ENCODE measurements at regions not wholly inside any gene's neighbourhood (a gene's known extent, or its start where the extent isn't known, plus 50 kb on each side); places are given as distances from the start of the nearest gene placed in this dataset.

DNA sequence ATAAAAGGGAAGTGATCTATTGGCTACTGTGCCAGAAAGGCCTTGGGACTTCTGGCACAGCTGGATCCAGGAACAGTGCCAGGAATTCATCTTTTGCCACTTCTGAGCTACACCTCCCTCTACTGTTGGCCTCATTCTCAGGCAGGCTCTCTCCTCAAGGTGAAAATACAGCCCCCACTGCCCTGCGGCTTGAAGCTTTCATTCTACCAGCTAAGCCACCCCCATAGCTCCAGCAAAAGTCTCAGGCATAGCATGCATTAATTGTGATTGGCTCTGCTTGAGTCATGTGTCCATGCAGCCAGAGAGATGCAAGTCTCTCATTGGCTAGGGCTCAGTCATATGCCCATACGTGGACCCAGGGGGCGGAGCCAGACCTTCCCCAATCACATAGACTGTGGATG, 142.4 kb downstream of the TPRA1 start:
- Mint-ChIP-seq H3K4me1 (ENCODE audit: low read depth, unreplicated experiment) (no peaks in the 10 kb centered on the region), H3K36me3 (ENCODE audit: insufficient read depth, unreplicated experiment) (no peaks in the 10 kb centered on the region), H3K27me3 (ENCODE audit: insufficient read depth, unreplicated experiment) (peaks cover 14% of the 10 kb centered on the region), H3K27ac (ENCODE audit: unreplicated experiment) (no peak overlapping the region), H3K9me3 (ENCODE audit: unreplicated experiment) (peaks cover 9% of the 10 kb centered on the region), H3K4me3 (ENCODE audit: unreplicated experiment) (no peak overlapping the region)
- no peak overlapping the region for H3K4me3 ChIP-seq (ENCODE audit: low read depth, low read length)
- no peaks in the 10 kb centered on the region for H3K9me3 ChIP-seq
- H3K36me3 ChIP-seq (ENCODE audit: control insufficient read depth, insufficient read depth, low read length), result no peaks in the 10 kb centered on the region
- CTCF ChIA-PET, result no interaction called here
- POLR2A ChIA-PET, result no interaction called here
- peak in 1 of 2 experiments; percentile 15 for DNase-seq
- intact Hi-C loops (cut with micrococcal nuclease; ENCODE audit: unreplicated experiment), result no loop called here
- TF ChIP-seq, protein P1, sequence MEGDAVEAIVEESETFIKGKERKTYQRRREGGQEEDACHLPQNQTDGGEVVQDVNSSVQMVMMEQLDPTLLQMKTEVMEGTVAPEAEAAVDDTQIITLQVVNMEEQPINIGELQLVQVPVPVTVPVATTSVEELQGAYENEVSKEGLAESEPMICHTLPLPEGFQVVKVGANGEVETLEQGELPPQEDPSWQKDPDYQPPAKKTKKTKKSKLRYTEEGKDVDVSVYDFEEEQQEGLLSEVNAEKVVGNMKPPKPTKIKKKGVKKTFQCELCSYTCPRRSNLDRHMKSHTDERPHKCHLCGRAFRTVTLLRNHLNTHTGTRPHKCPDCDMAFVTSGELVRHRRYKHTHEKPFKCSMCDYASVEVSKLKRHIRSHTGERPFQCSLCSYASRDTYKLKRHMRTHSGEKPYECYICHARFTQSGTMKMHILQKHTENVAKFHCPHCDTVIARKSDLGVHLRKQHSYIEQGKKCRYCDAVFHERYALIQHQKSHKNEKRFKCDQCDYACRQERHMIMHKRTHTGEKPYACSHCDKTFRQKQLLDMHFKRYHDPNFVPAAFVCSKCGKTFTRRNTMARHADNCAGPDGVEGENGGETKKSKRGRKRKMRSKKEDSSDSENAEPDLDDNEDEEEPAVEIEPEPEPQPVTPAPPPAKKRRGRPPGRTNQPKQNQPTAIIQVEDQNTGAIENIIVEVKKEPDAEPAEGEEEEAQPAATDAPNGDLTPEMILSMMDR (IDR thresholded peaks at IDR 0.05; ENCODE audit: insufficient read depth in 1 of 2, low read depth in 1 of 2, low read length in 1 of 2, severe bottlenecking in 1 of 2, unreplicated experiment in 1 of 2), result no peak
- H3K4me1 ChIP-seq, result no peaks in the 10 kb centered on the region
- BruUV-seq (replicated peaks), result no TSS peak
- no peaks in the 10 kb centered on the region; the same call in 1 of the 2 replicates for H3K27me3 ChIP-seq (replicated peaks; ENCODE audit: control insufficient read depth, insufficient read depth, low read length)

DNA sequence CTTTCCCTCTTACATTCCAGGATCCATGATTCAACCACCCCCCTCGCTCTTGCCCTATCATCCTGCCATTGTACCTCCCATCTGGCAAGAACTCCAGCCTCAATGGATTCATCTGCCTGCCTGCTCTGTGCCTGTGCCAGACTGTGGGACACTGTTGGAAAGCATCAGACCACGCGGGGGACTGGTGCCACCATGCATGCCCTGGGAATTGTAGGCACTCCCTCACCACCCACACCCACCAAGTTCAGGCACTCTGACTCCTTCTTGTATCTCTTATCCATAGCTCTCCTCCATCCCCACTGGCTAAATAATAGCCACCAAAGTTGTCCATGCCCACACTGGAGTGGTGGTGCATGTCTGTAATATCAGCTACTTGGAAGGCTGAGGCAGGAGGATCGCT, 143.8 kb downstream of the TPRA1 start:
- Histone ChIP-seq H3K4me3 (ENCODE audit: low read depth, low read length) (no peak overlapping the region), H3K4me1 (no peaks in the 10 kb centered on the region), H3K36me3 (ENCODE audit: control insufficient read depth, insufficient read depth, low read length) (no peaks in the 10 kb centered on the region), H3K27me3 (replicated peaks; ENCODE audit: control insufficient read depth, insufficient read depth, low read length) (no peaks in the 10 kb centered on the region; the same call in 1 of the 2 replicates), H3K9me3 (no peaks in the 10 kb centered on the region)
- TF ChIP-seq, protein P1 (IDR thresholded peaks at IDR 0.05; ENCODE audit: insufficient read depth in 1 of 2, low read depth in 1 of 2, low read length in 1 of 2, severe bottlenecking in 1 of 2, unreplicated experiment in 1 of 2), result no peak
- H3K4me1 Mint-ChIP-seq (ENCODE audit: low read depth, unreplicated experiment), result no peaks in the 10 kb centered on the region
- no peaks in the 10 kb centered on the region for H3K36me3 Mint-ChIP-seq (ENCODE audit: insufficient read depth, unreplicated experiment)
- CTCF ChIA-PET, result interaction anchor here (2.2 kb wide), 1 partner anchor 9 kb away, joined by 8 read pairs; no protein-coding TSS in a partner anchor
- intact Hi-C loops (cut with micrococcal nuclease; ENCODE audit: unreplicated experiment), result no loop called here
- H3K4me3 Mint-ChIP-seq (ENCODE audit: unreplicated experiment), result no peak overlapping the region
- H3K27me3 Mint-ChIP-seq (ENCODE audit: insufficient read depth, unreplicated experiment), result peaks cover 10% of the 10 kb centered on the region
- no peak overlapping the region for H3K27ac Mint-ChIP-seq (ENCODE audit: unreplicated experiment)
- peaks cover 9% of the 10 kb centered on the region for H3K9me3 Mint-ChIP-seq (ENCODE audit: unreplicated experiment)
- DNase-seq, result no peak
- BruUV-seq (replicated peaks), result no TSS peak
- POLR2A ChIA-PET, result no interaction called here

DNA sequence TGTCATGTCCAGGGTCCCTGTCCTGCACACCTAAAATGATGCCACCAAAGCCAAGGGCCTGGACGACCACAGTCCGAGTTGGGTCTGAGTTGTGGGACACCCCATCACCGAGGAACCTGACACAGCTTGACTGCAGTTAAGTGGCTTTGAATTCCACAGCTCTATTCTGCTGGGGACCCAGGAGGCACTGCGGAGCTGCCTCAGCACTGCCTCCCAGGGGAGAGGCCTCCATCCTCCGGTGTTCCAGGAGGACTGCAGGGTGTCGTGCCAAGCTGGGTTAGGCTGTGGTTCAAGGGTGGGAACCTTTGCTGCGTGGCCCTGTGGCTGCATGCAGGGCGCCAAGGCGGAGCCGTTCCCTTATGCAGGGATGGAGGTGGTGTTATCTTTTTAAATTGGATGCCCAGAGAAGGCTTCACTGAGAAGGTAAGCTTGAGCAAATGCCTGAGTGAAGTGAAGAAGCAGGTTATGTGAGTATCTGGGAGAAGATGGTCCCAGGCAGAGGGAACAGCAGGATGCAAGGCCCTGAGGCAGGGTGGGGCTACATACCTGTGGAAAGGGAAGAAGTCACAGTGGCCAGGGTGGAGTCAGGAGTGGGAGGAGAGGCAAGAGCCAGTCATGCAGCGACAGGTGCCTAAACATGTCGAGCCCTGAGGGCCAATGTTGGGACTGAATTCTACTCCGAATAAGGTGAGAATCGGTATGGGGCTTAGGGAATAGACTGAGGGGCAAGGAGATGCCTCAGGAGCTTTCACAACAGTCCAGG, 144.8 kb downstream of the TPRA1 start:
- CTCF ChIA-PET, result interaction anchor here (0.6 to 2.2 kb wide), 3 partner anchors 10 to 197 kb away, joined by 3 to 8 read pairs (median 4); no protein-coding TSS in a partner anchor
- POLR2A ChIA-PET, result no interaction called here
- BruUV-seq (replicated peaks), result no TSS peak

More for the DNA sequence above, 144.8 kb downstream of the TPRA1 start:
- Histone ChIP-seq H3K9me3 (no peaks in the 10 kb centered on the region), H3K4me1 (no peaks in the 10 kb centered on the region), H3K27me3 (replicated peaks; ENCODE audit: control insufficient read depth, insufficient read depth, low read length) (no peaks in the 10 kb centered on the region; the same call in 1 of the 2 replicates), H3K4me3 (ENCODE audit: low read depth, low read length) (no peak overlapping the region), H3K36me3 (ENCODE audit: control insufficient read depth, insufficient read depth, low read length) (no peaks in the 10 kb centered on the region)
- Mint-ChIP-seq H3K27me3 (ENCODE audit: insufficient read depth, unreplicated experiment) (peaks cover 10% of the 10 kb centered on the region), H3K9me3 (ENCODE audit: unreplicated experiment) (peaks cover 9% of the 10 kb centered on the region), H3K36me3 (ENCODE audit: insufficient read depth, unreplicated experiment) (no peaks in the 10 kb centered on the region), H3K27ac (ENCODE audit: unreplicated experiment) (no peak overlapping the region), H3K4me1 (ENCODE audit: low read depth, unreplicated experiment) (no peaks in the 10 kb centered on the region), H3K4me3 (ENCODE audit: unreplicated experiment) (no peak overlapping the region)
- intact Hi-C loops (cut with micrococcal nuclease; ENCODE audit: unreplicated experiment), result no loop called here
- TF ChIP-seq, protein P1 (IDR thresholded peaks at IDR 0.05; ENCODE audit: insufficient read depth in 1 of 2, low read depth in 1 of 2, low read length in 1 of 2, severe bottlenecking in 1 of 2, unreplicated experiment in 1 of 2), result no peak
- peak in 1 of 2 experiments; percentile 23 for DNase-seq

Data from Caco-2 (cell line).